ENCODE measurements at regions not wholly inside any gene's neighbourhood (a gene's known extent, or its start where the extent isn't known, plus 50 kb on each side); places are given as distances from the start of the nearest gene placed in this dataset.

DNA sequence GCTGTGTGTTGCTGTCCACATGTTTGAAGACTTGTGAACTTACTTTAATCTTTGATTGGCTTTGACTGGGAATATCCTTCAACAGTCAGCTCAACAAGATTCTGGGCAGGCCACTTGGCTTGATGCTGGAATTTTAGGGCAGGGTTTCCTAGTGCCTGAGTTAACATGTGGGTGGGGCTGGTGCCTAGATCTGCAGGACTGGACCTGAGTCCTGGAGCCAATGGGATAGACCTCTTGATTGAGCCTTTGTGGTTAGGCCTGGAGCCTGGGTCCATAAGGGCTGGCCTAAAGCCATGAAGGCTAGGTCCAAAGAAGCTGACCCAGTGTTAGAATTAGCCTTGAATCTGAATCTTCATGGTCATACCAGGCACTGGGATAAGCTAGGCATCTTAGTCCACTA, 757.1 kb upstream of the ADGRL3 start (continued):
- TF ChIP-seq ZNF775 (CRISPR knock-in tag; IDR thresholded peaks at IDR 0.05; ENCODE audit: borderline replicate concordance): no peak
- no peak for TF ChIP-seq SP1 (IDR thresholded peaks at IDR 0.05)
- no peak for TF ChIP-seq SP1 (CRISPR knock-in tag; IDR thresholded peaks at IDR 0.05)
- no peak for TF ChIP-seq HNRNPK (IDR thresholded peaks at IDR 0.05; ENCODE audit: low read depth, low read length, poor library complexity, severe bottlenecking)
- TF ChIP-seq THAP11 (CRISPR knock-in tag; IDR thresholded peaks at IDR 0.05): no peak
- TF ChIP-seq CTCF (CRISPR knock-in tag; IDR thresholded peaks at IDR 0.05): no peak

DNA sequence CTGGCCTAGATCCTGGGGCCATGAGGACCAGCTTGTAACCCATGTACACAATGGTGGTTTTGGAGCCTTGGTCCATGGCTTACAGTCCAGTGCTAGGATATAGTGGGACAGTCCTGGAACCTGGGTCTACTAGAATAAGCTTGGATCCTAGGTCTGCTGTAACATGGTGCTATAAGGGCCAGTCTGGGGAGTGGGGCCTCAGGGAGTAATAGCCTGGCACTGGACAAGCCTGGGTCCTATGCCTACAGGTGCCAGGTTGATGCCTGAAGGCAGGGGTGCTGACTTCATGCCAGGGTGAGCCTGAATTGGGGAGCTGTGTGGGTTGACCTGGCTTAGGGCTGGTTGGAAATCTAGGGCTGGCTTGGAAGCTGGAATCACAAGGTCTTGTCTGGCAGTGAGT, 756.3 kb upstream of the ADGRL3 start:
- TF ChIP-seq ZNF775 (CRISPR knock-in tag; IDR thresholded peaks at IDR 0.05; ENCODE audit: borderline replicate concordance) (no peak), ZNF562 (CRISPR knock-in tag; IDR thresholded peaks at IDR 0.05; ENCODE audit: borderline replicate concordance) (no peak)
- peaks cover 49% of the 10 kb centered on the region for H3K9me3 ChIP-seq (ENCODE audit: low read length)
- H3K9ac ChIP-seq (ENCODE audit: insufficient read depth, low read depth, low read length): no peak overlapping the region
- ChIA-PET CTCF (ENCODE audit: low intra/inter-chr PET ratio, low total read pairs) (no interaction called here), POLR2A (no interaction called here)
- H3K4me1 ChIP-seq (ENCODE audit: insufficient read depth, low read length): no peaks in the 10 kb centered on the region
- no peaks in the 10 kb centered on the region for H3K79me2 ChIP-seq (ENCODE audit: insufficient read depth, low read length)
- no peak for DNase-seq (ENCODE audit: low spot score)
- no peak overlapping the region for H3K4me3 ChIP-seq (replicated peaks in 1 of 3; ENCODE audit: insufficient read depth in 1 of 3, low read depth in 2 of 3, low read length in 3 of 3)
- intact Hi-C loops (cut with micrococcal nuclease; ENCODE audit: unreplicated experiment): no loop called here
- no peaks in the 10 kb centered on the region for H3K27me3 ChIP-seq (ENCODE audit: control insufficient read depth in 1 of 2, insufficient read depth in 2 of 2, low read length in 2 of 2)
- no peak for ATAC-seq
- H2AFZ ChIP-seq (ENCODE audit: low read length): no peak overlapping the region
- no peak overlapping the region for H3K27ac ChIP-seq (ENCODE audit: extremely low read length, insufficient read depth, low read length)
- no peaks in the 10 kb centered on the region for H3K36me3 ChIP-seq (replicated peaks in 1 of 2; ENCODE audit: control insufficient read depth in 1 of 2, insufficient read depth in 2 of 2, low read length in 2 of 2)
- no peak for FAIRE-seq
- H4K20me1 ChIP-seq (ENCODE audit: insufficient read depth, low read length): no peaks in the 10 kb centered on the region
- no peak overlapping the region for H3K4me2 ChIP-seq (ENCODE audit: low read depth, low read length)
- no TSS peak for BruUV-seq (replicated peaks)
- in situ Hi-C loops (cut with HindIII; ENCODE audit: extremely low pct_ligation_motif_present, low pct_unique_long_range_greater_than_20kb): no loop called here
